ENCODE measurements at regions not wholly inside any gene's neighbourhood (a gene's known extent, or its start where the extent isn't known, plus 50 kb on each side); places are given as distances from the start of the nearest gene placed in this dataset.

DNA sequence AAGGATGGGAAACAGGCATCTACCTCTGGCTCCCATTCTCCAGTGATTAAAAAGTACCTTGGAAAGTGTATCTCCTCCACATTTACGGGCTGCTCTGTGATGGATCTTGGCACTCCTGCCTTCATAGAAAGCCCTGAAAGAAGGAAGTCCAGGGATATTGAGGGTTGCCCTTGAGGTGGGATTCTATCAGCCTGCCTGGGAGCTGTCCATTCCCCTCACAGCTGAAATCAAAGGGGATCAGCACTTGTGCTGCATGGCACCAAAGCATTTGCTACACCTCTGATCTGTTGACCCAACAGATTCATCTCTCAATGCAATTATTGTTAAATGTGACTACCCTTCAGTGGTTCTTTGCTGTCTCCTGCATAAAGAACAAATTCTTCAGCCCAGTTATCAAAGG lies 442.0 kb upstream of the RUNX1 start:
- ATAC-seq (replicated peaks in 1 of 4): no peak
- Mint-ChIP-seq H3K27me3 (peaks cover 3 to 5% of the 10 kb centered on the region in 2 donors), H3K36me3 (no peaks in the 10 kb centered on the region), H3K4me1 (no peaks in the 10 kb centered on the region), H3K9me3 (no peaks in the 10 kb centered on the region), H3K4me3 (no peak overlapping the region), H3K27ac (no peak overlapping the region)
- WGBS (ENCODE audit: insufficient coverage): no CpG with 5 or more reads among the region's 1 CpG
- Histone ChIP-seq H3K36me3 (ENCODE audit: control insufficient read depth in 2 of 2, extremely low read depth in 1 of 2, insufficient read depth in 1 of 2, low read length in 1 of 2) (no peaks in the 10 kb centered on the region), H3K4me3 (ENCODE audit: control insufficient read depth in 1 of 2, extremely low read depth in 1 of 2, low read length in 1 of 2) (no peak overlapping the region), H3K9me3 (no peaks in the 10 kb centered on the region), H3K27ac (ENCODE audit: low read length) (no peak overlapping the region), H3K27me3 (replicated peaks in 1 of 2; ENCODE audit: control insufficient read depth in 2 of 2, extremely low read depth in 1 of 2, insufficient read depth in 2 of 2, low read length in 1 of 2) (peaks cover 0 to 8% of the 10 kb centered on the region in 2 experiments), H3K4me1 (ENCODE audit: control insufficient read depth in 1 of 2, extremely low read depth in 1 of 2, insufficient read depth in 2 of 2, low read length in 2 of 2) (no peaks in the 10 kb centered on the region)
- ChIA-PET CTCF (no interaction called here), POLR2A (no interaction called here)
- no peak for DNase-seq

GRCh38 chr21:35489389-35489980 lies 440.4 kb upstream of the RUNX1 start:
- no peak for ATAC-seq (replicated peaks in 1 of 4)
- ChIA-PET POLR2A (no interaction called here), CTCF (no interaction called here)
- no peak for DNase-seq
- Mint-ChIP-seq H3K4me1 (peaks cover 0 to 6% (median 0%) of the 10 kb centered on the region in 3 donors), H3K27me3 (peaks cover 3 to 10% of the 10 kb centered on the region in 2 donors), H3K4me3 (no peak overlapping the region), H3K36me3 (no peaks in the 10 kb centered on the region), H3K27ac (no peak overlapping the region), H3K9me3 (no peaks in the 10 kb centered on the region)
- no peaks in the 10 kb centered on the region for H3K4me1 ChIP-seq (ENCODE audit: control insufficient read depth in 1 of 2, extremely low read depth in 1 of 2, insufficient read depth in 2 of 2, low read length in 2 of 2)
- no peaks in the 10 kb centered on the region for H3K36me3 ChIP-seq (ENCODE audit: control insufficient read depth in 2 of 2, extremely low read depth in 1 of 2, insufficient read depth in 1 of 2, low read length in 1 of 2)
- no peak overlapping the region for H3K4me3 ChIP-seq (ENCODE audit: control insufficient read depth in 1 of 2, extremely low read depth in 1 of 2, low read length in 1 of 2)
- 97% methylated on average over 5 of the region's 10 CpGs for WGBS (ENCODE audit: insufficient coverage)
- peaks cover 0 to 8% of the 10 kb centered on the region in 2 experiments for H3K27me3 ChIP-seq (replicated peaks in 1 of 2; ENCODE audit: control insufficient read depth in 2 of 2, extremely low read depth in 1 of 2, insufficient read depth in 2 of 2, low read length in 1 of 2)
- H3K27ac ChIP-seq (ENCODE audit: low read length): no peak overlapping the region
- no peaks in the 10 kb centered on the region for H3K9me3 ChIP-seq

DNA sequence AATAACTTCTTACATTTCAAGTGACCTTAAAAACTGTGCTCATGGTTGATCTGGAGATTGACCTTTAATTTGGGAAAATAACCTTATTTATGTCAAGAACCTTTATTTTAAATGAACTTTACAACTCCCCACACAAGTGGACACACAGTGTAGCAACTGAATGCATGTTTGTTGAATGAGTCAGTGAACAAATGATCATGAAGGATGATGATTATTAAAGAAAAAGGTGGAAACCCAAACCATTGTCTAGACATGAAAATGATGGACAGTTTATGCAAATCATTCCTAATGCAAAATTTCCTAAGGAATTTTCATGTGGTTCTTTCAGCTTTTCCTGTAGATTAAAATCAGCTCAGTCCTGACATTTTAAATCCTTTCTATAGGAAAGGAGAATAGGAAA lies 439.8 kb upstream of the RUNX1 start:
- ChIA-PET POLR2A (no interaction called here), CTCF (no interaction called here)
- Mint-ChIP-seq H3K4me3 (no peak overlapping the region), H3K9me3 (no peaks in the 10 kb centered on the region), H3K27me3 (peaks cover 3 to 10% of the 10 kb centered on the region in 2 donors), H3K36me3 (no peaks in the 10 kb centered on the region), H3K27ac (no peak overlapping the region), H3K4me1 (peaks cover 0 to 6% (median 0%) of the 10 kb centered on the region in 3 donors)
- Histone ChIP-seq H3K27me3 (replicated peaks in 1 of 2; ENCODE audit: control insufficient read depth in 2 of 2, extremely low read depth in 1 of 2, insufficient read depth in 2 of 2, low read length in 1 of 2) (peaks cover 0 to 8% of the 10 kb centered on the region in 2 experiments), H3K4me3 (ENCODE audit: control insufficient read depth in 1 of 2, extremely low read depth in 1 of 2, low read length in 1 of 2) (no peak overlapping the region), H3K27ac (ENCODE audit: low read length) (no peak overlapping the region), H3K4me1 (ENCODE audit: control insufficient read depth in 1 of 2, extremely low read depth in 1 of 2, insufficient read depth in 2 of 2, low read length in 2 of 2) (no peaks in the 10 kb centered on the region), H3K36me3 (ENCODE audit: control insufficient read depth in 2 of 2, extremely low read depth in 1 of 2, insufficient read depth in 1 of 2, low read length in 1 of 2) (no peaks in the 10 kb centered on the region), H3K9me3 (no peaks in the 10 kb centered on the region)
- DNase-seq (no peak), ATAC-seq (replicated peaks in 1 of 4) (no peak)

- H3K36me3 Mint-ChIP-seq: no peaks in the 10 kb centered on the region
- no peak overlapping the region for H3K4me3 ChIP-seq (ENCODE audit: control insufficient read depth in 1 of 2, extremely low read depth in 1 of 2, low read length in 1 of 2)
- H3K4me3 Mint-ChIP-seq: no peak overlapping the region
- no CpG with 5 or more reads among the region's 2 CpGs for WGBS (ENCODE audit: insufficient coverage)
- peaks cover 0 to 6% (median 0%) of the 10 kb centered on the region in 3 donors for H3K4me1 Mint-ChIP-seq
- H3K27ac Mint-ChIP-seq: no peak overlapping the region
- CTCF ChIA-PET: no interaction called here
- H3K27ac ChIP-seq (ENCODE audit: low read length): no peak overlapping the region
- no peaks in the 10 kb centered on the region for H3K9me3 ChIP-seq
- H3K27me3 Mint-ChIP-seq: peaks cover 0 to 7% of the 10 kb centered on the region in 2 donors
- H3K4me1 ChIP-seq (ENCODE audit: control insufficient read depth in 1 of 2, extremely low read depth in 1 of 2, insufficient read depth in 2 of 2, low read length in 2 of 2): no peaks in the 10 kb centered on the region
- H3K36me3 ChIP-seq (ENCODE audit: control insufficient read depth in 2 of 2, extremely low read depth in 1 of 2, insufficient read depth in 1 of 2, low read length in 1 of 2): no peaks in the 10 kb centered on the region
- peaks cover 0 to 12% of the 10 kb centered on the region in 2 experiments for H3K27me3 ChIP-seq (replicated peaks in 1 of 2; ENCODE audit: control insufficient read depth in 2 of 2, extremely low read depth in 1 of 2, insufficient read depth in 2 of 2, low read length in 1 of 2)
- ATAC-seq (replicated peaks in 1 of 4) (no peak), DNase-seq (no peak)
- POLR2A ChIA-PET: no interaction called here
- no peaks in the 10 kb centered on the region for H3K9me3 Mint-ChIP-seq
These were observed 436.3 kb upstream of the RUNX1 start for GRCh38 chr21:35485364-35485763.

DNA sequence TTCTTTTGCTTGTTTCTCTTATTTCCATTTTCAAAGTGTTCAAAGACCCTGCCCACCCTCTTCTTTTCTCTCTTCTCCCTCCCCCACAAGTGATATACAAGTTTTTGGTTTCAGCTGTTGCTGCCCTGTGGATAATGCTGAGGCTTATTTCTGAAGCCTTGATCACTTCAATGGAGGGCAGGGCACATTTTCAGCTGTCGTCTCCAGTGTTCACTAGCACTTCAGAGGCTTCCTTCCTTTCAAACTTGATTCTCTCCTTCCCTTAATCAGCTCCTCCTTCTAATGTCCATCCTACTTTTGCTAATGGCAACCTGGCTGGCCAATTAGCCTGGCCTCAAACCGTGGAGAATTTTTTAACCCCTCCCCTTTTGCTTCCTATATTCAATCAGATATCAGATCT lies 435.7 kb upstream of the RUNX1 start:
- ChIA-PET CTCF (no interaction called here), POLR2A (no interaction called here)
- WGBS (ENCODE audit: insufficient coverage): 66% methylated on average over 2 of the region's 2 CpGs
- Histone ChIP-seq H3K4me3 (ENCODE audit: control insufficient read depth in 1 of 2, extremely low read depth in 1 of 2, low read length in 1 of 2) (no peak overlapping the region), H3K36me3 (ENCODE audit: control insufficient read depth in 2 of 2, extremely low read depth in 1 of 2, insufficient read depth in 1 of 2, low read length in 1 of 2) (no peaks in the 10 kb centered on the region), H3K27me3 (replicated peaks in 1 of 2; ENCODE audit: control insufficient read depth in 2 of 2, extremely low read depth in 1 of 2, insufficient read depth in 2 of 2, low read length in 1 of 2) (peaks cover 0 to 12% of the 10 kb centered on the region in 2 experiments), H3K9me3 (no peaks in the 10 kb centered on the region), H3K4me1 (ENCODE audit: control insufficient read depth in 1 of 2, extremely low read depth in 1 of 2, insufficient read depth in 2 of 2, low read length in 2 of 2) (no peaks in the 10 kb centered on the region), H3K27ac (ENCODE audit: low read length) (no peak overlapping the region)
- no peak overlapping the region for H3K4me3 Mint-ChIP-seq
- H3K36me3 Mint-ChIP-seq: no peaks in the 10 kb centered on the region
- DNase-seq: no peak
- H3K27me3 Mint-ChIP-seq: peaks cover 0 to 10% of the 10 kb centered on the region in 2 donors
- H3K4me1 Mint-ChIP-seq: peaks cover 0 to 6% (median 0%) of the 10 kb centered on the region in 3 donors
- H3K9me3 Mint-ChIP-seq: peaks cover 0 to 4% (median 0%) of the 10 kb centered on the region in 3 donors
- no peak overlapping the region for H3K27ac Mint-ChIP-seq
- no peak for ATAC-seq (replicated peaks in 1 of 4)

DNA sequence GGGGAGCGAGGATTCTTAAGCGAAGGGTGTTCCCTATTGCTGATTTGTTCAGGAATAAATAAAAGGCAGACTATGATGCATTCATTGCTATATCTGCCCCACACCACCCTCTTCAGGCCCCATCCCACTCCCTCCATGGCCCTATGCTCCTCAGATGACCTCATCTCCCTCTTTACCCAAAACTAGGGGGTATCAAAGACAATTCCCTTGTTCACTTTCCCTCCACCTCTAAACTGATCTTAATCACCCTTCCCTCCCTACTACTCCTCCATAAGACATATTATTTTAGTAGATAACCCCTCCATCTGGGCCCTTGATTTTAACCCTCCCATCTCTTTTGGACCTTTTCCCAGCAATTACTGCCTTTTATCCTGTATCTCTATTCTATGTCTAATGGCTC lies 434.9 kb upstream of the RUNX1 start:
- no peaks in the 10 kb centered on the region for H3K36me3 ChIP-seq (ENCODE audit: control insufficient read depth in 2 of 2, extremely low read depth in 1 of 2, insufficient read depth in 1 of 2, low read length in 1 of 2)
- ChIA-PET POLR2A (no interaction called here), CTCF (no interaction called here)
- H3K4me1 ChIP-seq (ENCODE audit: control insufficient read depth in 1 of 2, extremely low read depth in 1 of 2, insufficient read depth in 2 of 2, low read length in 2 of 2): no peaks in the 10 kb centered on the region
- H3K36me3 Mint-ChIP-seq: peaks cover 6% of the 10 kb centered on the region
- H3K4me3 ChIP-seq (ENCODE audit: control insufficient read depth in 1 of 2, extremely low read depth in 1 of 2, low read length in 1 of 2): no peak overlapping the region
- peaks cover 0 to 13% of the 10 kb centered on the region in 2 donors for H3K27me3 Mint-ChIP-seq
- no peaks in the 10 kb centered on the region for H3K9me3 ChIP-seq
- no peak overlapping the region for H3K4me3 Mint-ChIP-seq
- ATAC-seq (replicated peaks in 1 of 4): no peak
- H3K27ac ChIP-seq (ENCODE audit: low read length): no peak overlapping the region
- peaks cover 2 to 12% (median 4%) of the 10 kb centered on the region in 3 donors for H3K9me3 Mint-ChIP-seq
- H3K27ac Mint-ChIP-seq: no peak overlapping the region
- WGBS (ENCODE audit: insufficient coverage): no CpG with 5 or more reads among the region's 2 CpGs
- H3K4me1 Mint-ChIP-seq: peaks cover 0 to 9% (median 2%) of the 10 kb centered on the region in 3 donors
- H3K27me3 ChIP-seq (replicated peaks in 1 of 2; ENCODE audit: control insufficient read depth in 2 of 2, extremely low read depth in 1 of 2, insufficient read depth in 2 of 2, low read length in 1 of 2): peaks cover 0 to 12% of the 10 kb centered on the region in 2 experiments
- DNase-seq: no peak
